GM19397 (cell line): ENCODE measurements at regions not wholly inside any gene's neighbourhood (a gene's known extent, or its start where the extent isn't known, plus 50 kb on each side); places are given as distances from the start of the nearest gene placed in this dataset.

Source experiments
- ATAC-seq: cut with Tn5 transposase; IDR thresholded peaks from one replicate; pipeline ENCODE4 v1.9.1; 2021; ENCODE audit warnings: mild to moderate bottlenecking, moderate library complexity; ENCODE audit not compliant: unreplicated experiment

DNA sequence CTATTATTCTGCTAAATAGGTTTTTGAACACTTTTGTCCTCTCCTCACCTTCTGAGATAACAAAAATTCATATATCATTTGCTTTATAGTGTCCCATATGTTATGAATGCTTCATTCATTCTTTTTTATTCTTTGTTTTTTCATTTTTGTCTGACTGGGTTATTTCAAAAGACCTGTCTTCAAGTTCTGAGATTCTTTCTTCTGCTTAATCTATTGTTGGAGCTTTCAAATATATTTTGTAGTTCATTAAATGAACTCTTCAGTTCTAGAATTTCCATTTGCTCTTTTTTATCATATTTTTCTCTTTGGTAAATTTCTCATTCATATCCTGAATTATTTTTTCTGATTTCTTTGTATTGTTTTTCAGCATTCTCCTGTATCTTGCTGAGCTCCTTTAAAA lies 53.1 kb upstream of the SCIN start:
- ATAC-seq: no peak

DNA sequence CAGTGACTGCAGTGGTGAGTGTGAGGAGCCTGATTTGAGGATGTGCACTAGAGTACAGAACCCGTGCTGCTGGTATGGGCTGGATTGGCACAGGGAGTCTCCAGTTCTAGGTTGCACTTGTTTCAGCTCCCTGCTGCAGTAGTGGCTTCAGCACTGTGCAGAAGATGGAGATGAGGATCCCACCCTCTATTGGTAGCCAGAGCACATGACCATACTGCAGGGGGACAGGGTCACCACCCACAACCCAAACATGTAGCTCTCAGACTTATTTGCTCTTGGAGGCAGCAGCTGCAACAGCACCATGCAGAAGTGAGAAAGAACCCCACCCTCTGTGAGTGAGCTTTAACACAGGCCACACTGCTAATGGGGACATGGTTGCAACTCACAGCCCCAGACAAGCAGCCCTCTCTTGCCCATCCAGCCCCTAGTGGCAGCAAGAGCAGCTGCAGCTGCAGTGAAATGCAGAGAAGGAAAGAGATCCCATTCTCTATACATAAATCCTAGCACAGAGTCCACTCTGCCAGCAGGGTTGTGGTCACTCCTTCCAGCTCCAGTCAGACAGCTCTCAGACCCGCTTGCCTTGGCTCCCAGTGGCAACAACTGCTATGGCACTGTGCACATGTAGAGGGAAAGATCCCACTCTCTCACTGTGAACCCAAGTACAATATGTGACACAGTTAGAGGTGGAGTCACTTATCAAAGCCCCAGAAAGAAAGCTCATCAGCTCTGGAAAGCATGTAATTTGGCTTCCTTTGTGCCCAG lies 51.4 kb upstream of the SCIN start:
- ATAC-seq: peak; percentile 95

DNA sequence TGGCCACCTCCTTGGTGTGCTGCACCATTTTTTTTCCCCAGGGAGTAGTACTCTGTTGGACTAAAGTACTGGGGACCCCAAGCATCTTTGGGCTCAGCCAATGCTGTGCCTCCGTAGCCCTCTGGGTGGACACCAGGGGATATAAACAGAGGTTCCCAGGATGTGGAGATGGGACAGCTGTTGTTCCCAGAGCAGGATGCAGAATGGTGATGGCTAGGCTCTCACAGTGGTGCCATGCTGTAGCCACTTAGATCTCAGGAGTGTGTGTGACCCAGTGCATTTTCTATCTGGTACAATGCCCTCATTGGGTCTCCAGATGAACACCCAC lies 50.9 kb upstream of the SCIN start:
- no peak for ATAC-seq
